HUDEP-2 (cell line): ENCODE measurements at regions not wholly inside any gene's neighbourhood (a gene's known extent, or its start where the extent isn't known, plus 50 kb on each side); places are given as distances from the start of the nearest gene placed in this dataset.
"Not testable (repeated sequence)": the region's sequence is repeated elsewhere in the genome, so short reads cannot be mapped to it uniquely, and the experiment has no call there.

Source experiments
- DNase-seq, 76 experiments: peaks; one replicate each; lab custom pipeline; 2025; ENCODE audit not compliant: unreplicated experiment in 76 of 76; lab: John Stamatoyannopoulos, UW

DNA sequence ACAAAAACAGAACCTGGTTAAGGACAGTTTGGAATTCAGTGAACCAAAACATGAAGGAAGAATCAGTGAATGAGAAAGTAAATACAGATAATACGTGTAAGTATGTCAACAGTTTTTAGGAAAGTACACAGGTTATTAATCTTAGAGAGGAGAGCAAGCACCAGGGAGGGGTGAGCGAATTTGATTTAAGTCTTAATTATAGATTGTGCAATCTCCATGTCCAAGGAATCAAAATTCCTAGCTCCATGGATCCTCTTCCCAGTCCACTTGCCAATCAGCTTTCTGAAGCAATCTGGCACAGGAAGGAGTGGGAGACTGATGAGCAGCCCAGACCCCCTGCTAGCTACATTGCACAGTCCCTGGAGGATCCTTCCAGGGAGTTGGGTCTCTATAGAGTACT, 346.4 kb downstream of the SETD4 start:
- no peak for DNase-seq

DNA sequence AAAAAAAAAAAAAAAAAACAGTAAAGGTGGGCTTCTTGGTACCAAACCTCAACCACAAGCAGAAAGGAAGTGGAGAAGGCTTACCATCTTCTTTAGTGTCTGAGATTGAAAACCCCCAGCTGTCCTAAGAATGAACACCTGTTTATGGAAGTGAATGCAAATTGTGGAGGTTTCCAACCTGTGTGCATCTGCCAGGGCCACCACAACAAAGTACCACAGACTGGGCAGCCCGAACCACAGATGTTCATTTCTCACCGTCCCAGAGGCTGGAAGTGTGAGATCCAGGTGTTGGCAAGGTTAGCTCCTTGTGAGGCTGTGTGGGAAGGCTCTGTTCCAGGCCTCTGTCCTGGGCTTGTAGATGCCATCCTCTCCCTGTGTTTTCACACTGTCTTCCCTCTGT, 348.7 kb downstream of the SETD4 start:
- DNase-seq, result no peak

DNA sequence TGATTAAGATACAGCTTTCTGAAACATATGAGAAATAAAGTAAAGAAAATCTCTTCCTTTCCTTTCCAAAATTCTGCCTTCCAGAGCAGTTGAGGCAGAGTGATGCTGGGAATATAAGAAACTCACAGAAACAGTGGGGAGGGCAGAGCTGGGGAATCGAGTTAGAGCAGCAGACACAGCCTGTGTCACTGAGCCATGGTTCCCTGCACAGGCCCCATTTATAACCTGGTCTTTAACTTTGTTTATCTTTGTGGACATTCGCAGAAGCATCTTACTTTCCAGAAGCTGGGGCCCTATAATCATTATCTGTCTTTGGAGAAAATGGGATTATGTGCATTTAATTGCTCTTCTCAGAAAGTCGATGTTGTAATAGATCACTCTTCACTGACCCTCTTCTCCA, 349.1 kb downstream of the SETD4 start:
- DNase-seq, result no peak

DNA sequence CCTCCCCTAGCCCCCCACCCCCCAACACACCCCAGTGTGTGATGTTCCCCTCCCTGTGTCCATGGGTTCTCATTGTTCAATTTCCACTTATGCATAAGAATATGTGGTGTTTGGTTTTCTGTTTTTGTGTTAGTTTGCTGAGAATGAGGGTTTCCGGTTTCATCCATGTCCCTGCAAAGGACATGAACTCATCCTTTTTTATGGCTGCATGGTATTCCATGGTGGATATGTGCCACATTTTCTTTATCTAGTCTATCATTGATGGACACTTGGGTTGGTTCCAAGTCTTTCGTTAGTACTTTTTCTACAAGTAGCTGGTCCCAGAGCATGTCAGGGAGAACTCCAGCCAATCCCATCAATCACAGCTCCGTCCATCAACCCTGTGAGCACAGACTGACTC, 350.3 kb downstream of the SETD4 start:
- not testable (repeated sequence) for DNase-seq

DNA sequence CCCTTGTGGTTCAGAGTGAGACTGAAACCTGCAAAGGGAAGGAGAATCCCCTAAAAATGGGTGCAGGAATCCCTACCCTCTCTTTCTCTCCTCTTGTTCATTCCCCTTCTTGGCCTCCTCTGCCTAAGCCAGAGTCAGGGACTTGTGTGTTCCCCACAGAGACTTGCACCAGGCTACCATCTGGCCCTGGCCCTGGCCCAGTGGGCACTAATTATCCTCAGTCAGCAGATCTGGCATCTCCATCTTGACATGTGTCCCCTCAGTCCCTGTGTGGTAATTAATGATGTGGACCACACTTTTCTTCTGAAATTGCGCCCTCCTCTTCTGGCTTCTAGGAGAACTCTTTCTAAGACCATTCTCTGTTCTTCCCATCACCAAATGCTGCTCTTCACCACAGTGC, 354.4 kb downstream of the SETD4 start:
- DNase-seq, result no peak

DNA sequence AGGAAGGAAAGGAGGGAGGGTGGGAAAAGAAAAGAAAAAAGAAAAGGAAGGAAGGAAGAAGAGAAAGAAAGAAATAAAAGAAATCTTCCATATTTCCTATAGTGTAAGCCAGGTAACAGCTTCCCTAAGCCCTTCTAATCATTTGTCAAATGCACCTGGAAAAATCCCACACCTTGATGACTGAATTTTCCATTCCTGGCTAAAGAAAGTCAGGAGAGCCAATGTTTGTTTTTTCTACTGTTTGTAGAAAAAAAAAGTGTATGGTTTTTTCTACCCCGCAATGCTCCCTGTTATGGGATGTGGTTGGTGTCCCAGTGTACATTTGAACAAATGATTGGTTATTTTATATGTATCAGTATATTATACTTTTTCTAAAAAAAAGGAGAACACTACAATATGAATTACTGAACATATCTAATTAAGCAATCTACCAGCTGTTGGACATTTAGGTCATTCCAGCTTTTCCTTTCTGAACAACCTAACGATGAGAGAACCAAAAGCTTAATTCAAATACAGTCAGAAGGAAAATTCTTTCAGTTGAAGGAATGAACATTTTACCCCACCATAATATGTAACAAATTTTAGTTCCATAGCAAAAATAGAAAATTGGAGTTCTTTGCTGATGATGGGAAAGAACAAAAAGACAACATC, 355.0 kb downstream of the SETD4 start:
- DNase-seq, result no peak

DNA sequence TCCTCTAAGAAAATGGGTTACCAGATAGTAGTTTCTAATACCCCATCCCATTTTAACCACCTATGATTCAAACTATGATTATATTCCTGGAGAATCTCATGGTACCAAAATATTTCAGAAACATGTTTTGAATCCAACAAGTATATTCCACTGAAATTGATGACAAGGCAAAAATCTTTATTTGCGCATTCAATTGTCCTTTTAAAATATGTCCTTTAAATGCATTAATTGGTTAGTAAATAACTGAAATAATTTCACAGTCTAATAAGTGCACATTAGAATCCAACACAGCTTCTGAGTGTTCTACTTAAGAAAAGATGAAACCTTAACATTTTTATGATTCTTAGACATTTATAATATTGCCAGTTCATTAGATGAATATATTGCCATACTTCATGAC, 356.6 kb downstream of the SETD4 start:
- no peak for DNase-seq

DNA sequence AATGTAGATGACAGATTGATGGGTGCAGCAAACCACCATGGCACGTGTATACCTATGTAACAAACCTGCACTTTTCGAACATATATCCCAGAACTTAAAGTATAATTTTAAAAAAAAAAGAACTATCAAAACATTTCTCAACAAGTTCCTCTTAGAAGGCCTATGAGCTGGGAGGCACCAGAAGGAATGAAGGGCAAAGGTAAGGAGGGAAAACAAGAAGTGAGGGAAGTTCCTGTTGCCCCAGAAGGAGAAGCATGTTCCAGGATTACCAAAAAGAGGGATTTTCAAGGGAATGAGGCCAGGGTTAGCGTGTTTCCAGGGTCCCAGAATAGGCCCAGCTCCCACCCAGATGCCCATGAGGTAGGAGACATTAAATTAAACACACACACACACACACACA, 361.0 kb downstream of the SETD4 start:
- DNase-seq, result no peak

DNA sequence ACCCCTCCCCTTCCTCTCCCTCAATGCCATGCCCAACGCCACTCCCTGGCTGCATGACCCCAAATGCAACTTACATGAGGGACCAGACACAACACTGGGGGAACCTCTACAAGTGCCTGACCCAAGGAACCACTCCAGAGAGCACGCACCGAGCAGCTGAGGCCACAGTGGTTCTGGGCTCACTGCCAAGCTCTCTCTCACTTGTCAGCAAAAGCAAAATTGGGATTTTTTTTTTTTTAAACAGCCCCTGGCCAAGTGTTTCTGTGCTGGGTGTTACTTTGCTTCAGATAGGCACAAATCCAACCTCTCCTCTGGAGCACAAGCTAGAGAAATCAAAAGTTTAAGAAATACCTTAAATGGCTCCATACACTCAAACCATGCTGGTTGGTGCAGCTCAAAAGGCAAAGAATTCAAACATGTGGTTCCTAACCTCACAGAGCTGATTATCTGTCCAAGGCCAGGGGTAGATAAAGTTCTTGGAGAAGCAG, 363.0 kb downstream of the SETD4 start:
- peak in 46 of 76 experiments; percentile 2 to 74 (median 28) for DNase-seq

DNA sequence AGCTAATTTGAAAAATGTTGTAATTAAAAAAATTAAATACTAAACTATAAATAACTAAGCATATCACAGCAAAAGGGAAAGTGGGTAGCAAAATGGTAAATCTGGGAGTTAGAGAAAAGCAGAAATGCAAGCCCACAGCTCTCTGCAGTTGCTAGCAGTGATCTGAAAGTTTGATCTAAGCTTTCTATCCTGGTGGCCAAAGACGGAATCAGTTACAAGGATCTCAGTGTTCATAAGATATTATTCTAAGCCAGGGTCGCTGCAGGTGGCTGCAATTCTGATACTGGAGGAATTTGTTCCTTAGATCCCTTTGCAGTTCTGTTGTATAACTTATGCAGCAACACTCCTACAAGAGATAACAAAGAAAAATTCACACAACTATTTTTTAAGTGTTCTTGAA, 363.7 kb downstream of the SETD4 start:
- no peak for DNase-seq

DNA sequence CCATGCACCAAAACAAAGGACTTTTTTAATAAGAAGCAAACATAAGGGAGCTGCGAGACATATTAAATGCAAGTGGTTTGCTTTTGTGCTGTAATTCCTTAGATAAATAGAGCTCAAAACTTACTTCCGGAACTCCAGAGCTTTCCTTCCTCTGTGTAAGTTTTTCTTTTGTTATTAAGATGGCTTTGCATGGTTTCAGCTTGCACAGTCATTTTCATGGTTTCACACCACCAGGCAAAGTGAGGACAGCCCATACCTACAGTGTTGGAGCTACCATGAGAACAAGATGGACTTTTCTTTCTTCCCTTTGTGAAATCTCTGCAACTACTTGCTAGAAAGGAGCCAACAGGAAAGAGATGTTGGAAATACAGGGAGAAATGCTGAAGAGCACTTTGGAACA, 368.0 kb downstream of the SETD4 start:
- no peak for DNase-seq

DNA sequence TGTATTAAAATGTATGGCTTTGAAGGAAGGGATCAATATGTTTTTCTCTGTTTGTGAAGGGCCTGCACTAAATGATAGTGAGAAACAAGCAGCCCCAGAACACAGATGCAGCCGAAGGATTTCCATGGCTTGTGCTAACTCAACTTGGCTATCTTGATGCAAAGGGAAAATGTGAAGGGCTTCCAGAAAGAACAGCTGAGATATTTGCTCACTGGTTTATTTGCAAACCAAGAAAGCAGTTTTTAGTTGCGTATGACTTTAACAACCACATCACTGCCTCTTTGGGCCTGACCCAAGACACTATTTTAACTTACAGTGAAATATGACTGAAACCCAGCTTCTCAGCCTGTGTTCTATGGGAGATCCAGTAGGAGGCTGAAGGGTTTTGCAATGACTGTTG, 369.9 kb downstream of the SETD4 start:
- no peak for DNase-seq

DNA sequence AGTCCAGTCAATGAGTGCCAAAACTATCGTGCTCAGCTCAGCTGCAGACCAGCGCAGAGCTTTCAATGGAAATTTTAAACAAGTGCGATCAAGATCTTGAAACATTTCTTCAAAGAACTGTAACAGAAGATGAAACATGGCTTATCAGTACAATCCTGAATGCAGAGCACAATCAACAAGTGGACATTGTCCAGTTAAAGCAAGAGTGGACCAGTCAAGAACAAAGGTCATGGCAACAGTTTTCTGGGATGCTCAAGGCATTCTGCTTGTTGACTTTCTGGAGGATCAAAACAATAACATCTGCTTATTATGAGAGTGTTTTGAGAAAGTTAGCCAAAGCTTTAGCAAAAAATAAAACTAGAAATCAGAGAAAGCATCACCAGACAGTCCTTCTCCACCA, 374.2 kb downstream of the SETD4 start:
- no peak for DNase-seq

DNA sequence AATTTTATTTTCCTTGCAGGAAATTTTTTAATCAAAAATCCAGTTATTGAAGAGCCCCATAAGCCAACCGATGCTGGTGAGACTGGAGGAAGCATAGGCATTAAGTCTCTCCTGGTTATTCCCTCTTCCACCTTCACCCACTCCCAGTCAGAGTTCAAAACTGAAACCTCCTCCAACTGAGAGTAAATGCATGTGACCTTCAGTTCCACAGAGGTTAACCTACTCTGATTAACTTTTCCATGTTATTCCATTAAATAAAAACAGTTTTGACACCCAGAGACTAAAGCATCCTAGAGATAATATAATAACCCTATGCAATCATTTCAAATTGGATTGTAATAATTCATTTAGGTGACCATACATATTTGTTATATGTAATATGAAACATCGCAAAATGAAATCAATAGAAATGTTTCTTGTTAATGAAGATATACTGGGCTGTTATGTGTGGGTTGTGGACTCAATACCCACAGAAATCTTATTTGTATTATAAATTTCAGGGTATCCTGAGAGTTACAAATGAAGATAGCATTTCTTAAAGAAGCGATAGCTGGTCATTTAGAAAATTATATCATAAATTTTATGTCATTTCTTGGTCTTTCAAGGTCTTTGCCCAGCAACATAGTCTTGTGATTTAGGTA, 376.5 kb downstream of the SETD4 start:
- DNase-seq, result no peak

DNA sequence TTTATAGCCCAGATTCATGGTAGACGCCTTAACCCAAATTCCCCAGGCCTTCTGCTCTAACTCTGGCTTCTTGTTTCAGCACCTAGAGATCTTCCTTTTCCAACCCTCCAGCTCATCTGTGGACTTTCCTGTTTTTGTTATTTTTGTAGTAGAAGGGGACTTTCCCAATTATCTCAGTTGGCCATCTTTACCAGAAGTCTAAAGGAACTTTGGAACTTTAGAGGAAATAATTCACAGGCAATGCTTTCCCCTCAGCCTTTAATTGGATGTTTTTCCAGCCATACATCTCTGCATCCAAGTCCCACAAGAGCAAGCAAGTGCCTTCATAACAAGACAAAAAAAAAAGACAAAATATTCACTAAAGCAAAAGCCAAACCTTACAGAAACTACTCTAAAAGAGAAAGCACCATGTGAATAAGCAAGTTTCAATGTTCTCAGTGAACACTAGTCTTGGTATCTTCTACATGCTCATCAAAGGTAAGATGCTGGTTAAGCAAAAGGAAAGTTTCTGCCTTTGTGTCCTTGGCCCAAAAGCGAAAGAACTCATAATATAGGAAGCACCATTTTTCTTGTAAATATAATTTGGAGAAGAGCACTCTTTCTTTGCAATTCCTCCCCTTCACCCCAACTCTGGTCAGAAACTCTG, 377.3 kb downstream of the SETD4 start:
- DNase-seq, result no peak

DNA sequence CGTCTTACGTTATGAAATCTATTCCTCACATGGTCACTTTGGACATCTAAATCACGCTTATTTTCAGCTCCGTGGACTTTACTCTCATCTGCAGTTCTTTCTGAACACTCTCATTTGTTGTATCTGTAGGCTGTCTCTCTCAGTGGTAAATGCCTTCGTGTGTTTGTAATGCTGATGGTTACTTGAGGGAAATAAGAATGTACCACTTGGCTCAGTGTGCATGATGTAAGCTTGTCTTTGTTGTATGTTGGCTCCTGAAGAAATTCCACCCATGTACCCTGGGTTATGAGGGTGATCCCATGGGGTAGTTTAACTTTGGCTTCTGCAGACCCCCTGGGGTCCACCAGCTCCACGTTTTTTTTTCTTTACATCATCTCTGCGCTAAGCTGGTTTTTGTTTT, 378.4 kb downstream of the SETD4 start:
- no peak for DNase-seq

DNA sequence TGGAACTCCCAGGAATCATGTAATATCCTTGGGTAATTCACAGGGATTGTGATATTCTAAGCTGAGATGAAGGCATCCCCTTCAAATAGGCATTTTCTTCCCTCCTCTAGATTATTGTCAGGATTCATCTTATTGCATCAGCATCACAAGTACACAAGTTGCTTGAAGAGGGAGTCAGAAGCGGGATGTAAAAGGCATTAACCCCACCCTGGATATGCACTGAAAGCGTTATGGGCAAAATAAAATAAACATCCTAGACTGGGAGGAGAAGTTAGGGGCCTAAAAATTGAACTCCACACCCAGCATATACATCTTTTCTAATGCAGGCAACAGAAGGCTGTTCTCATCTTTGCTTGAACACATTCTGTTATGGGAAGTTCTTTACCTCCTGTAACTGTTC, 381.2 kb downstream of the SETD4 start:
- DNase-seq, result no peak

DNA sequence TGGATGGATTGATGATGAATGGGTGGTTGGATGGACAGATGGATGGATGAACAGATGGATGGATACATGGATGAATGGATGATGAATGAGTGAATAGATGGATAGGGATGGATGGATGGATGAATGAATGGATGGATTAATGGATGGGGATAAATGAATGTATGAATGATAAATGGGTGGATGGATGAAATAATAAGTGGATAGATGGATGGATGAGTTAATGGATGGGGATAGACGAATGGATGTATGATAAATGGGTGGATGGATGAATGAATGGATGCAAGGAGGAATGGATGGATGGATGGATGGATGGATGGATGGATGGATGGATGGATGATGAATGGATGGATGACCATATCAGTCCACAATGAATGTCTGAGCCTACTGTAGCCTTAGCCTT, 381.9 kb downstream of the SETD4 start:
- no peak for DNase-seq

DNA sequence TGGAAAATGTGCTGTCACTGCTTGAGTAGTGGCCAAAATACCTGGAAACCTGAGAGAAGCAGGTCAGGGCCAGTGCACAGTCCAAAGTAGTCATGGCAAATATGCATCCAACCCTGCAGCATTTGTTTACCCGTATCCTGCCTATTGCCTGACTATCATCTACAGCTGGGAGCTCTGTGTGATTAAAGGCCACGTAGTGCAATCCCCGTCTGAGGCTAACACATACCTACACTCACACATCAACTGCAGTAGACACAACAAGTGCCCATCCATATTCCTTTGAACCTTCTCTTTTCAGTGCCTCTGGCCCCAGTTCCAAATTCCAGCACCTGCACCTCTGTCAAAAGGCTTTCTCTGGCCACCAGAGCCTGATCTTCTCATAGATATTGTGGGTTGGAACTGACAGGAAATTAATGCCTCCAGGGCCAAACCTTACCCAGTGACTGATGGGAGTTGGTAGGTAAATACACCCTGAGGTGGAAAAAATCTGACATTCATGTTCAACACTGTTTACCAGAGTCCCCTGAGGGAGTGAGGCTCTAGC, 383.0 kb downstream of the SETD4 start:
- DNase-seq, result no peak

DNA sequence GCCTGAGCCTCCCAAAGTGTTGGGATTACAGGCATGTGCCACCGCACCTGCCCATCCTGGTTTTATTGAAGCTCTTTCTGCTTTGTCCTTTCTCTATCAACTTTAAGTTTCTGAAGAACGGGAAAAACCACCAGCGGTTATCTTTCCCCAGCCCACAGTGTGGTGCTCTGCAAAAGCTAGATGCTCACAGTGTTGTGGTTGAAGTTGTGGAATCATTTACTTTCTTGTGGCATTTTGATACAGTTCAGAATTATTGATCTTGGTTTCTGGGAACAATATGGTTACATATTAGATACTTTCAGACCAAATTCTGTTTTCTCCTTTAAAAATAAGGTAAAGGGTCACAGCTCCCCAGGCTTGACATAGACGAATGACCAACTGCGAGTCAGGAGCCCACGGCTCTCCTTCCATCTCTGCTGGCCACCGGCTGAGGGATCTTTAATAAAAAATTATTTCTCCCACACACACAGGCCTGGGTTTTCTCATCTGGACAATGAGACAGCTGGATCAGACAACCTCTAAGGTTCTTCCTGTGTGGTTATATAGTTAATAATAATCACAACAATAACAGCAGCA, 385.3 kb downstream of the SETD4 start:
- DNase-seq, result no peak

DNA sequence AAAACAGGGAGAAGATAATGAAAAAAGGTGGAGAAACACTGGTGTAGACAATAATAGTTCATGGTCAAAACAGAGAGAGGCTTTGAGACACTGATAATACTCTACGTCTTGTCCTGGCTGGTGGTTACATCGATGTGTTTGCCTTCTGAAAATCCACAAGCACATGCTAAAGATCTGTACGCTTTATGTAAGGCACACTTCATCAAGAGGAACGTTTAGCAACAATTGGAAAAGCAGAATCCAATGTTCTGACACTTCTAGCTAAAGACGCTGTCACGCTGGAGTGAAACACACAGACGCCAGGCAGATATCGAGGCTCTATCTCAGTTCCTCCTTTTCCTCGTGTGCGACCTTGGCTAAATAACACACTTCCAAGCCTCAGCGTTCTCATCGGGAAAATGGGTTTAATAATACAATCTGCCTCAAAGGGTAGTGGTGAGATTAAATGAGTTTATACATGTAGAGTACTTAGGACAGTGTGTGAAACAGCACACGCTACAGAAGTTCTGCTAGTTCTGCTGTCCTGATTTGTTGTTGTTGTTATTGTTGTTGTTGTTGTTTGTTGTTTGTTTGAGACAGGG, 386.1 kb downstream of the SETD4 start:
- DNase-seq, result no peak
